Fibroblast of lung (primary cell): ENCODE measurements at regions not wholly inside any gene's neighbourhood (a gene's known extent, or its start where the extent isn't known, plus 50 kb on each side); places are given as distances from the start of the nearest gene placed in this dataset.
"Not testable (repeated sequence)": the region's sequence is repeated elsewhere in the genome, so short reads cannot be mapped to it uniquely, and the experiment has no call there.

Source experiments
- EZH2 ChIP-seq: IDR thresholded peaks from 2 replicates; pipeline ENCODE4 v1.5.1; 2012; ENCODE audit warnings: low read length, control low read depth, mild to moderate bottlenecking; ENCODE audit errors: missing control alignments
- TF ChIP-seq, protein P1 (sequence below), 2 donors: IDR thresholded peaks in 1 of 2; conservative IDR thresholded peaks in 1 of 2; 1 replicate in 1 of 2; 2 replicates in 1 of 2; pipeline ENCODE4 v1.5.1; 2011 to 2012; ENCODE audit warnings: low read length in 2 of 2, control low read depth in 1 of 2, inconsistent platforms in 1 of 2, low read depth in 1 of 2, mild to moderate bottlenecking in 1 of 2

- TF ChIP-seq, protein P1, sequence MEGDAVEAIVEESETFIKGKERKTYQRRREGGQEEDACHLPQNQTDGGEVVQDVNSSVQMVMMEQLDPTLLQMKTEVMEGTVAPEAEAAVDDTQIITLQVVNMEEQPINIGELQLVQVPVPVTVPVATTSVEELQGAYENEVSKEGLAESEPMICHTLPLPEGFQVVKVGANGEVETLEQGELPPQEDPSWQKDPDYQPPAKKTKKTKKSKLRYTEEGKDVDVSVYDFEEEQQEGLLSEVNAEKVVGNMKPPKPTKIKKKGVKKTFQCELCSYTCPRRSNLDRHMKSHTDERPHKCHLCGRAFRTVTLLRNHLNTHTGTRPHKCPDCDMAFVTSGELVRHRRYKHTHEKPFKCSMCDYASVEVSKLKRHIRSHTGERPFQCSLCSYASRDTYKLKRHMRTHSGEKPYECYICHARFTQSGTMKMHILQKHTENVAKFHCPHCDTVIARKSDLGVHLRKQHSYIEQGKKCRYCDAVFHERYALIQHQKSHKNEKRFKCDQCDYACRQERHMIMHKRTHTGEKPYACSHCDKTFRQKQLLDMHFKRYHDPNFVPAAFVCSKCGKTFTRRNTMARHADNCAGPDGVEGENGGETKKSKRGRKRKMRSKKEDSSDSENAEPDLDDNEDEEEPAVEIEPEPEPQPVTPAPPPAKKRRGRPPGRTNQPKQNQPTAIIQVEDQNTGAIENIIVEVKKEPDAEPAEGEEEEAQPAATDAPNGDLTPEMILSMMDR (conservative IDR thresholded peaks at IDR 0.05 in 1 of 2, IDR thresholded peaks at IDR 0.05 in 1 of 2; ENCODE audit: low read depth in 1 of 2, low read length in 2 of 2), result not testable (repeated sequence)
- TF ChIP-seq EZH2, result not testable (repeated sequence)
These were observed 67.1 kb upstream of the MAN1A2 start for GRCh38 chr1:117300183-117300582.
